Breast epithelium (tissue), 3 donors: ENCODE measurements at regions not wholly inside any gene's neighbourhood (a gene's known extent, or its start where the extent isn't known, plus 50 kb on each side); places are given as distances from the start of the nearest gene placed in this dataset.
"Not testable (repeated sequence)": the region's sequence is repeated elsewhere in the genome, so short reads cannot be mapped to it uniquely, and the experiment has no call there.

Experiments
- CTCF ChIP-seq, 3 donors: fragments of 450-650 bp; IDR thresholded peaks; one replicate each; pipeline ENCODE4 v1.5.1; 2016 to 2017; ENCODE audit warnings: antibody characterized with exemption in 3 of 3, mild to moderate bottlenecking in 3 of 3, moderate library complexity in 3 of 3
- POLR2A ChIP-seq: fragments of 450-650 bp; IDR thresholded peaks from one replicate; pipeline ENCODE4 v1.6.1; 2016; ENCODE audit warnings: antibody characterized with exemption, mild to moderate bottlenecking, moderate library complexity
- POLR2AphosphoS5 ChIP-seq, 3 donors: sonication (generic); formaldehyde crosslinking; IDR thresholded peaks; one replicate each; pipeline ENCODE4 v1.6.1; 2017; ENCODE audit warnings: antibody characterized with exemption in 3 of 3

GRCh38 chr3:30327976-30328375 lies 278.4 kb upstream of the TGFBR2 start:
- TF ChIP-seq POLR2A; CTCF (IDR thresholded peaks at IDR 0.05); POLR2AphosphoS5 (IDR thresholded peaks at IDR 0.05): not testable (repeated sequence)
